OCI-LY1 (cell line): ENCODE measurements at regions not wholly inside any gene's neighbourhood (a gene's known extent, or its start where the extent isn't known, plus 50 kb on each side); places are given as distances from the start of the nearest gene placed in this dataset.

Source experiments
- H2AFZ ChIP-seq: fragments of 200-600 bp; sonication (generic), shearing (Covaris generic); 2 replicates; pipeline ENCODE4 v1.6.0; 2014; ENCODE audit warnings: antibody characterized with exemption, mild to moderate bottlenecking, low read length
- H3F3A ChIP-seq: fragments of 200-600 bp; sonication (generic), shearing (Covaris generic); 2 replicates; pipeline ENCODE4 v1.6.0; 2014; ENCODE audit warnings: mild to moderate bottlenecking, antibody characterized with exemption, low read length, moderate library complexity; ENCODE audit not compliant: insufficient read depth
- H3K27ac ChIP-seq: fragments of 200-600 bp; sonication (generic); 2 replicates; pipeline ENCODE4 v1.5.1; 2014; ENCODE audit warnings: low read length, mixed run types, mild to moderate bottlenecking, low read depth; ENCODE audit not compliant: poor library complexity, severe bottlenecking
- H3K27me3 ChIP-seq: fragments of 200-600 bp; sonication (generic); 2 replicates; pipeline ENCODE4 v1.6.0; 2014; ENCODE audit warnings: antibody characterized with exemption, mild to moderate bottlenecking, low read length, moderate library complexity; ENCODE audit not compliant: insufficient read depth
- H3K36me3 ChIP-seq: fragments of 200-600 bp; sonication (generic); 2 replicates; pipeline ENCODE4 v1.6.1; 2014; ENCODE audit warnings: mild to moderate bottlenecking, antibody characterized with exemption, low read length, moderate library complexity, mixed read lengths; ENCODE audit not compliant: insufficient read depth
- H3K4me1 ChIP-seq: fragments of 200-600 bp; sonication (generic); 2 replicates; pipeline ENCODE4 v1.5.1; 2014; ENCODE audit warnings: mild to moderate bottlenecking, low read length, moderate library complexity; ENCODE audit not compliant: insufficient read depth, severe bottlenecking
- H3K4me2 ChIP-seq: fragments of 200-600 bp; sonication (generic), shearing (Covaris generic); 2 replicates; pipeline ENCODE4 v1.6.1; 2014; ENCODE audit warnings: low read length
- H3K4me3 ChIP-seq: fragments of 200-600 bp; sonication (generic); 2 replicates; pipeline ENCODE4 v1.5.1; 2014; ENCODE audit warnings: low read length, low read depth, mild to moderate bottlenecking, mixed read lengths; ENCODE audit not compliant: poor library complexity, severe bottlenecking
- H3K79me2 ChIP-seq: fragments of 200-600 bp; shearing (Covaris generic); 2 replicates; pipeline ENCODE4 v1.6.1; 2016; ENCODE audit warnings: mixed run types, low read length, mixed read lengths; ENCODE audit not compliant: insufficient read depth
- H3K9ac ChIP-seq: fragments of 200-600 bp; sonication (generic), shearing (Covaris generic); 2 replicates; pipeline ENCODE4 v1.6.1; 2014; ENCODE audit warnings: mild to moderate bottlenecking, low read length, mixed read lengths
- H3K9me2 ChIP-seq: fragments of 200-600 bp; sonication (generic), shearing (Covaris generic); 2 replicates; pipeline ENCODE4 v1.6.1; 2014; ENCODE audit warnings: low read depth, mild to moderate bottlenecking, low read length, mixed read lengths
- H3K9me3 ChIP-seq: fragments of 200-600 bp; shearing (Covaris generic); 2 replicates; pipeline ENCODE4 v1.6.1; 2014; ENCODE audit warnings: low read length, mixed read lengths
- H4K20me1 ChIP-seq: fragments of 200-600 bp; sonication (generic), shearing (Covaris generic); 2 replicates; pipeline ENCODE4 v1.6.0; 2016; ENCODE audit warnings: mild to moderate bottlenecking, low read length; ENCODE audit not compliant: insufficient read depth
- EZH2 ChIP-seq: fragments of 200-600 bp; sonication (generic), shearing (Covaris generic); IDR thresholded peaks from 2 replicates; pipeline ENCODE4 v1.8.0; 2017; ENCODE audit warnings: borderline replicate concordance, mixed run types, mild to moderate bottlenecking, antibody characterized with exemption, low read length, moderate library complexity, mixed read lengths
- TF ChIP-seq, protein P1 (sequence below): fragments of 200-600 bp; sonication (generic), shearing (Covaris generic); IDR thresholded peaks from 2 replicates; pipeline ENCODE4 v1.5.1; 2017; ENCODE audit warnings: mild to moderate bottlenecking, antibody characterized with exemption, low read length, moderate library complexity, mixed read lengths

DNA sequence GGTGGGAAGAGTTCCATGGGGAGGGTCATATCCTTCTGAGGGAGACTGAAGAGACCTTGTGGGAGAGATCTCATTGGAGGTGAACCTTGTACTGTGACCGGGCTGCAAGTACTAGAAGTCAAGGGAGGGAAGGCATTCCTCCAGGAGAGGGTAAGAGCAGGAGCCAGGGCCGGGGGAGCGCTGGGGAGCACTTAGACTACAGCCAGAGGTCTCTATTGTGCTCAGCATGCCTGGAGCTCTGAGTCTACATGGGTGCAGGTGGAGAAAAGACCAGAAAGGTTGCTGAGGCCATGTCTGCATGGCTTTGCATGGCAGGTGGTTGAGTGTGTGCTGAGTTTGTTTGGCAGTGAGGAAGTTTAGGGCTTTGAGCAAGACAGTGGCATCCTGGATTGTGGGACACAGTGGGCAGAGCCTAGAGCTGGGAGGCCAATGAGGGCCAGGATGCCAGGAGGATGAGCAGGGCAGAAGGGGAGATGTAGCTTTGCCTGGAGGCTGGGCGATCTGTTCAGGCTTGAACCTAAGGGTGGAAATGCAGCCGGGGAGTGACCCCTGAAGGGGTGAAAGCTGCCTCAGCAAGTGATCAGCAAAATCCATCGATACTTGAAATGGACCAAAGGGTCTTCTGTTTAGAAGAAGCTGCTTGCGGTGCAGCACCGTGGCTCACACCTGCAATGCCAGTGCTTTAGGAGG, 317.4 kb upstream of the TNRC6C start:
- H3K9ac ChIP-seq = no peak overlapping the region
- H3K36me3 ChIP-seq = no peaks in the 10 kb centered on the region
- no peaks in the 10 kb centered on the region for H3K79me2 ChIP-seq
- no peaks in the 10 kb centered on the region for H3K9me3 ChIP-seq
- no peak overlapping the region for H3K4me3 ChIP-seq
- H3K27ac ChIP-seq = no peak overlapping the region
- H3K9me2 ChIP-seq = no peaks in the 10 kb centered on the region
- TF ChIP-seq, protein P1, sequence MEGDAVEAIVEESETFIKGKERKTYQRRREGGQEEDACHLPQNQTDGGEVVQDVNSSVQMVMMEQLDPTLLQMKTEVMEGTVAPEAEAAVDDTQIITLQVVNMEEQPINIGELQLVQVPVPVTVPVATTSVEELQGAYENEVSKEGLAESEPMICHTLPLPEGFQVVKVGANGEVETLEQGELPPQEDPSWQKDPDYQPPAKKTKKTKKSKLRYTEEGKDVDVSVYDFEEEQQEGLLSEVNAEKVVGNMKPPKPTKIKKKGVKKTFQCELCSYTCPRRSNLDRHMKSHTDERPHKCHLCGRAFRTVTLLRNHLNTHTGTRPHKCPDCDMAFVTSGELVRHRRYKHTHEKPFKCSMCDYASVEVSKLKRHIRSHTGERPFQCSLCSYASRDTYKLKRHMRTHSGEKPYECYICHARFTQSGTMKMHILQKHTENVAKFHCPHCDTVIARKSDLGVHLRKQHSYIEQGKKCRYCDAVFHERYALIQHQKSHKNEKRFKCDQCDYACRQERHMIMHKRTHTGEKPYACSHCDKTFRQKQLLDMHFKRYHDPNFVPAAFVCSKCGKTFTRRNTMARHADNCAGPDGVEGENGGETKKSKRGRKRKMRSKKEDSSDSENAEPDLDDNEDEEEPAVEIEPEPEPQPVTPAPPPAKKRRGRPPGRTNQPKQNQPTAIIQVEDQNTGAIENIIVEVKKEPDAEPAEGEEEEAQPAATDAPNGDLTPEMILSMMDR = no peak
- H3K27me3 ChIP-seq = peaks cover 2% of the 10 kb centered on the region; the same call in 1 of the 2 replicates
- no peaks in the 10 kb centered on the region for H4K20me1 ChIP-seq
- H3F3A ChIP-seq = no peaks in the 10 kb centered on the region
- no peaks in the 10 kb centered on the region for H3K4me1 ChIP-seq
- H2AFZ ChIP-seq = no peak overlapping the region
- H3K4me2 ChIP-seq = no peak overlapping the region

DNA sequence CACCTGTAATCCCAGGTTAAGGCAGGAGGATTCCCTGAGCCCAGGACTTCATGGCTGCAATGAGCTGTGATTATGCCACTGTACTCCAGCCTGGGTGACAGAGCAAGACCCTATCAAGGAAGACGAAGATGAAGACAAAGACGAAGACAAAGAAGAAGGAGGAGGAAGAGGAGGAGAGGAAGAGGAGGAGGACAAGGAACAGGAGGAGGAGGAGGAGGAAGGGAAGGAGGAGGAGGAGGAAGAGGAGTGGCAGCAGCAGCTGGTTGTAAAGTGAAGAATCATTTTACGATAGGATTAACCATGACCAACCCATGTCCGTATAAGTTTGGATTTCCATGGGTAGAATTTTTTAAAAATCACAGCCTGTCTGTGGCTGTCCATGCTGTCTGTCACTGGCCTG, 316.8 kb upstream of the TNRC6C start:
- Histone ChIP-seq H3K9me2 (no peaks in the 10 kb centered on the region), H3K79me2 (no peaks in the 10 kb centered on the region), H3K4me3 (no peak overlapping the region), H3K4me2 (no peak overlapping the region), H3K9ac (no peak overlapping the region), H3F3A (no peaks in the 10 kb centered on the region), H3K9me3 (no peaks in the 10 kb centered on the region), H3K27me3 (no peaks in the 10 kb centered on the region; the same call in 1 of the 2 replicates), H3K27ac (no peak overlapping the region), H3K36me3 (no peaks in the 10 kb centered on the region), H3K4me1 (no peaks in the 10 kb centered on the region), H2AFZ (no peak overlapping the region), H4K20me1 (no peaks in the 10 kb centered on the region)
- TF ChIP-seq, protein P1 = no peak
- TF ChIP-seq EZH2 = no peak

DNA sequence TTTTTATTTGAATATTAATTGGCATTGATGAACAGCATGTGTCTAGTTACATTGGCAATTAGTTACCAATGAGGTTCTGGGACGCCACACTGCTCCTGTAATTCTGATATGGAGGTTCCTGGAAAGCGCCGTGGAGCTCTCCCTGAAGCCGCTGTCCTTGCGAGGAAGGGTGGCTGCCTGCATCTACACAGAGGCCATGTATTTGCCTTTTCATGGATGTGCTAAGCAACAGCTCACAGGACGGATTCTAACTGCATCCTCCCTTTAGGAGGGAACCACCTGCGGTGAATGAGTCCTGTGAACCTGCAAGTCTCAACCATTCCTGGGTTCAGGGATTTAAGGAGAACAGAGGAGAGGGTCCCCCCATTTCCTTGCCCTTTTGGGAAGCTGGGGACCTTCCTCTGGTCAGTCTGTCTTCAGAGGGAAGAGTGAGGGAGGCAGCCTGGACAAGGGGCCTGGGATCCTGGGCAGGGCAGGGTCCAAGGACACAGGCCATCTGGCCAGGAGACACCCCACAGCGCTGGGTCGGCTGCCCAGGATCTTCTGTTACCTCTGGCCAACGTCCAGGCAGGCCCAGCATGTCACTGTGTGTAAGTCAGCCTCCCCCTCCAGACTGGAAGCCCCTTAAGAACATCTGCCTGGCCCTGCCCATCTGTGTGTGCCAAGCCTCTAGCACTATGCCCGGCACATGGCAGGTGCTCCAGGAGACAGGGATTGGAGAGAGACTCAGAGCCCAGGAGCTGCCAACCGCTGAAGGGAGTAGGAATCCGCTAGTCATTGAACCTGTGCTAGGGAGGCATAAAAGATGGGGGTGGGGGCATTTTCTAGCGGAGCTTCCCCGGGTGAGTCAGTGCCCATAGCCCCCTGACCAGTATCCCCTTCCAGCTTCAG, 314.1 kb upstream of the TNRC6C start:
- no peak overlapping the region for H2AFZ ChIP-seq
- TF ChIP-seq EZH2 = no peak
- TF ChIP-seq, protein P1 = no peak
- no peaks in the 10 kb centered on the region for H3F3A ChIP-seq
- H3K4me2 ChIP-seq = no peak overlapping the region
- H4K20me1 ChIP-seq = no peaks in the 10 kb centered on the region
- H3K79me2 ChIP-seq = no peaks in the 10 kb centered on the region
- no peaks in the 10 kb centered on the region for H3K36me3 ChIP-seq
- H3K9me2 ChIP-seq = no peaks in the 10 kb centered on the region
- no peak overlapping the region for H3K4me3 ChIP-seq
- no peak overlapping the region for H3K27ac ChIP-seq
- no peaks in the 10 kb centered on the region for H3K4me1 ChIP-seq
- no peaks in the 10 kb centered on the region for H3K9me3 ChIP-seq
- no peaks in the 10 kb centered on the region; the same call in 1 of the 2 replicates for H3K27me3 ChIP-seq
- no peak overlapping the region for H3K9ac ChIP-seq
